GM19025 (cell line): ENCODE measurements at regions not wholly inside any gene's neighbourhood (a gene's known extent, or its start where the extent isn't known, plus 50 kb on each side); places are given as distances from the start of the nearest gene placed in this dataset.

Source experiments
- ATAC-seq: cut with Tn5 transposase; IDR thresholded peaks from one replicate; pipeline ENCODE4 v1.9.1; 2021; ENCODE audit warnings: mild to moderate bottlenecking, low read depth, moderate library complexity; ENCODE audit not compliant: unreplicated experiment

DNA sequence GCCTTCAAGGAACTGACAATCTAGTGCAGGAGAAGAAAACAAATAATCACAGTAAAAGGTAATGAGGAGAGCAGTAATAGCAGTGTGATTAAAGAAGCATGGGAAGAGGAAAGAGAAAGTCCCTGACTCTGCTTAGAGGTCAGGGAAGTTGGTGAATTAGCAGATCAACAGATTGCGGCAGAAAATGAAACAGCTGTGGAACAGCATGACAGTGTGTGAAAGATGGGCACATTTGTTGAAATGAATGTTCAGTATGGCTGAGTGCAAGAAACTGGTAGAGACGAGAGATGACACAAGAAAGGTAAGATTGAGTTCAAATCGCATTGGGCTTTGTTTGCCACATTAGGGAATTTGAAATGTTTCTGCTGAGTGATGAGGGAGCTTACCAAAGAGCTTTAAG lies 63.7 kb upstream of the RASSF8 start:
- ATAC-seq = no peak

- no peak for ATAC-seq
Observed at GRCh38 chr12:25896981-25897380, 61.5 kb upstream of the RASSF8 start.

DNA sequence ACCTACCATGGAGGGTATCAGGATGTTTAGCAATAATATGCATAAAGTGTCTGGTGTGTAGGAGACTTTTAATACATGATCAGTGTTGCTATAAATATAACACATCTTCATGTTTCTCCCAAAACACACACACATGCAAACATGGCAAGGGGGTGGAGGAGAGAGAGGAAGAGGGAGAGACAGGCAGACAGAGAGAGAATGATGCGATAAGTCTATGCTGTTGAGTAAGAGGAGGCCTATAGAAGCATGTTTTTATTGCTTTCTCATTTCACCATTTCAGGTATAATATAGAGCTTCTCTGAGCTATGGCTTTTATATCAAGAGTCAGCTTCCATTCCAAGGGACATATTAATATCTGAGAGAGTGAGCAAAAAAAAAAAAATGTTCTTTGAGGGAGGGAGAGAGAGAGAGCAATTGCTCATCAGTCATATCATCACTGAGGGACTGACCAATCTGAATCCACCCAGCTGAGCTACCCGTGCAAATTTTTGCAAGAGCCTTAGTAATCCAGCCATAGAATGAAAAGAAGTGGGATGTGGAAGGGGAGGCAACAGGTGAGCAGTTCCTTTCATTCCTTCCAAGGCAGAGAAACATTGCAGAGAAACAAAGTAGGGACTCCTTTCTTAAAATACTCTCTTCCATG lies 54.8 kb upstream of the RASSF8 start:
- ATAC-seq = no peak

DNA sequence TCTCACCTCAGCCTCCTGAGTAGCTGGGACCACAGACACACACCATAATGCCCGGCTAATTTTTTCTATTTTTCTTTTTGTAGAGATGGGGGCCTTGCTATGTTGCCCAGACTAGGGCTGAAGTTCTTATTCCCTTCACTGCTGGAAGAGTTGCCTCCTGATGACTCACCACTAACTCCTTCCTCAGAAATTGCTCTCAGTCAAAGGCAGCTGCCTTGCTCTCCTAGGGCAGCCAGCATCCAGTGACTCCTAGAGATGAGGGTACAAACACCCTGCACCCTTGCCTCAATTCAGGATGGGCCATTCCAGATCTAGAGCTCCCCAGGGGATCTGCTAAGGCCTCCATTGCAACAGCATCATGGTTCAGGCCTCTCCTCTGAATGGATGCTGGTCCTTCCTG lies 54.0 kb upstream of the RASSF8 start:
- ATAC-seq = no peak

DNA sequence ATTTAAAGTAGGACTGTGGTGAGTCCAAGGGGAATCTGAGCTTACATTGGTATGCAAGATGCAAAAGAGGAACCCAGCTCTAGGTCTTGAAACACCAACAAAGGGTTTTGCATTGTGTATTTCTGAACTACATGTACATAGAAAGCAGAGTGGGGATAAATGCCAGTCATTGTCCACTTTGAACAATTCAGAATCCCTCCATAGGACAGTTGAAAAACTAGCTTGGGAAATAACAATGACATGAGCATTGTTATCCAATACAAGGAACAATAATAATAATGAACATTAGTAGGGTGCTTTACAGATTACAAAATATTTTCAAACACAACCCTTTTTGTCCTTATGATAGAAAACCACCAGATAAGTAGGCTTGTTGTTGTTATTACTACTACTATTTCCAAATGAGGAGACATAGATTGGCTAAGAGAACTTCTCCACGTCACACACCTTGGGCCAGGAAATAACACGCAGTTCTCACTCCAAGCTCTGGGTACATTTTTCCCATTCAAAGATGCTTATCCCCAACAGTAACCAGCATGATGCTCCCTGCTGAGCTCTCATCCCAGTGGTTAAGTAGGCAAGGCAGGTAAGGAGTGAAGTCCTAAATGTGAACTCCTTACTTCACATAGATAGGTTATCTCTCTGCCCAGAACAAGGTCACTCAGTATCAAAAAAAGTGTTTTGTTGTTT lies 51.7 kb upstream of the RASSF8 start:
- no peak for ATAC-seq
